WTC11 (cell line): ENCODE measurements at regions not wholly inside any gene's neighbourhood (a gene's known extent, or its start where the extent isn't known, plus 50 kb on each side); places are given as distances from the start of the nearest gene placed in this dataset.

Experiments used
- CTCF ChIP-seq: fragments of 200-600 bp; IDR thresholded peaks from 2 replicates; pipeline ENCODE4 v1.8.0; 2022; ENCODE audit warnings: antibody characterized with exemption
- KAT7 ChIP-seq: sonication (generic); formaldehyde crosslinking; IDR thresholded peaks from 2 replicates; pipeline ENCODE4 v1.8.1; 2023; ENCODE audit warnings: missing genetic modification reagents, mild to moderate bottlenecking, borderline replicate concordance
- NFYB ChIP-seq: sonication (generic); formaldehyde crosslinking; conservative IDR thresholded peaks from 2 replicates; pipeline ENCODE4 v1.8.0; 2022; ENCODE audit warnings: low read depth, missing genetic modification reagents
- NR1H2 ChIP-seq: sonication (generic); formaldehyde crosslinking; IDR thresholded peaks from 2 replicates; pipeline ENCODE4 v1.9.0; 2021; ENCODE audit warnings: mild to moderate bottlenecking, moderate library complexity, missing genetic modification reagents
- SMAD3 ChIP-seq: sonication (generic); formaldehyde crosslinking; IDR thresholded peaks from 2 replicates; pipeline ENCODE4 v1.8.0; 2022; ENCODE audit warnings: missing genetic modification reagents, mild to moderate bottlenecking, borderline replicate concordance
- TF ChIP-seq, protein P1 (sequence below): sonication (generic); formaldehyde crosslinking; IDR thresholded peaks from 2 replicates; pipeline ENCODE4 v1.8.0; 2022; ENCODE audit warnings: mild to moderate bottlenecking, missing genetic modification reagents
- TF ChIP-seq, protein P2 (sequence below): sonication (generic); formaldehyde crosslinking; IDR thresholded peaks from 2 replicates; pipeline ENCODE4 v1.8.0; 2022; ENCODE audit warnings: missing genetic modification reagents

DNA sequence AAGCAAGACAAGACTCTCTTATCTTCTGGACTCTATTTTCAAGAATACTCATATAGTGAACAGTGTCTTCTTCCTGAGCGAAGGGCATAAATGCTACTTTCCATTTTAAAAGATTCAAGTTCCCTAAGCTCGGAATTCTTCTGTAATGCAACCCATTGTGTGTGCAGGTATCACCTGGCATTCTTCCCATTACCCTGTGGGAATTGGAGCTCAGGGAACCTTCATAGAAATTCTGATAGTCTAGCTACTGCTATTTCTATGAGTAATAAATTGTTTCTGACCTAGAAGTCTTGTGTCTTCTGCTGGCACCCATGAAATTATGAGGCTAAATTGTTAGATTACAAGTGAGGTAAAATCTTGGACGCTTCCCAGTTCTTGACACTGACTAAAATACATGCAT lies 324.1 kb upstream of the DIPK2B start:
- TF ChIP-seq CTCF (no peak), KAT7 (CRISPR knock-in tag) (no peak), NFYB (CRISPR knock-in tag) (no peak), NR1H2 (CRISPR knock-in tag) (no peak), SMAD3 (CRISPR knock-in tag) (no peak)
- TF ChIP-seq, protein P1, sequence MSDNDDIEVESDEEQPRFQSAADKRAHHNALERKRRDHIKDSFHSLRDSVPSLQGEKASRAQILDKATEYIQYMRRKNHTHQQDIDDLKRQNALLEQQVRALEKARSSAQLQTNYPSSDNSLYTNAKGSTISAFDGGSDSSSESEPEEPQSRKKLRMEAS (CRISPR knock-in tag) = no peak
- TF ChIP-seq, protein P2, sequence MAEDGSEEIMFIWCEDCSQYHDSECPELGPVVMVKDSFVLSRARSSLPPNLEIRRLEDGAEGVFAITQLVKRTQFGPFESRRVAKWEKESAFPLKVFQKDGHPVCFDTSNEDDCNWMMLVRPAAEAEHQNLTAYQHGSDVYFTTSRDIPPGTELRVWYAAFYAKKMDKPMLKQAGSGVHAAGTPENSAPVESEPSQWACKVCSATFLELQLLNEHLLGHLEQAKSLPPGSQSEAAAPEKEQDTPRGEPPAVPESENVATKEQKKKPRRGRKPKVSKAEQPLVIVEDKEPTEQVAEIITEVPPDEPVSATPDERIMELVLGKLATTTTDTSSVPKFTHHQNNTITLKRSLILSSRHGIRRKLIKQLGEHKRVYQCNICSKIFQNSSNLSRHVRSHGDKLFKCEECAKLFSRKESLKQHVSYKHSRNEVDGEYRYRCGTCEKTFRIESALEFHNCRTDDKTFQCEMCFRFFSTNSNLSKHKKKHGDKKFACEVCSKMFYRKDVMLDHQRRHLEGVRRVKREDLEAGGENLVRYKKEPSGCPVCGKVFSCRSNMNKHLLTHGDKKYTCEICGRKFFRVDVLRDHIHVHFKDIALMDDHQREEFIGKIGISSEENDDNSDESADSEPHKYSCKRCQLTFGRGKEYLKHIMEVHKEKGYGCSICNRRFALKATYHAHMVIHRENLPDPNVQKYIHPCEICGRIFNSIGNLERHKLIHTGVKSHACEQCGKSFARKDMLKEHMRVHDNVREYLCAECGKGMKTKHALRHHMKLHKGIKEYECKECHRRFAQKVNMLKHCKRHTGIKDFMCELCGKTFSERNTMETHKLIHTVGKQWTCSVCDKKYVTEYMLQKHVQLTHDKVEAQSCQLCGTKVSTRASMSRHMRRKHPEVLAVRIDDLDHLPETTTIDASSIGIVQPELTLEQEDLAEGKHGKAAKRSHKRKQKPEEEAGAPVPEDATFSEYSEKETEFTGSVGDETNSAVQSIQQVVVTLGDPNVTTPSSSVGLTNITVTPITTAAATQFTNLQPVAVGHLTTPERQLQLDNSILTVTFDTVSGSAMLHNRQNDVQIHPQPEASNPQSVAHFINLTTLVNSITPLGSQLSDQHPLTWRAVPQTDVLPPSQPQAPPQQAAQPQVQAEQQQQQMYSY (CRISPR knock-in tag) = no peak
